Tibial nerve (tissue), 4 donors: ENCODE measurements at regions not wholly inside any gene's neighbourhood (a gene's known extent, or its start where the extent isn't known, plus 50 kb on each side); places are given as distances from the start of the nearest gene placed in this dataset.

Experiments
- CTCF ChIP-seq, 5 experiments: fragments of 200-600 bp in 3 of 5; fragments of 450-650 bp in 2 of 5; sonication (generic) in 3 of 5; IDR thresholded peaks; one replicate each; pipeline ENCODE4 v1.5.1; 2016 to 2019; ENCODE audit warnings: antibody characterized with exemption in 5 of 5, mild to moderate bottlenecking in 3 of 5, moderate library complexity in 2 of 5
- EP300 ChIP-seq, 2 donors: sonication (generic); formaldehyde crosslinking; IDR thresholded peaks; one replicate each; pipeline ENCODE4 v1.6.1; 2017; ENCODE audit warnings: antibody characterized with exemption in 2 of 2, mild to moderate bottlenecking in 1 of 2
- POLR2A ChIP-seq, 2 donors: fragments of 450-650 bp; IDR thresholded peaks; one replicate each; pipeline ENCODE4 v1.6.1; 2017; ENCODE audit warnings: antibody characterized with exemption in 2 of 2, mild to moderate bottlenecking in 2 of 2, moderate library complexity in 2 of 2

GRCh38 chr13:79003989-79004898 is 345.3 kb upstream of the OBI1 start:
- TF ChIP-seq CTCF (IDR thresholded peaks at IDR 0.05) = no peak
- no peak for TF ChIP-seq POLR2A (IDR thresholded peaks at IDR 0.05)
- TF ChIP-seq EP300 (IDR thresholded peaks at IDR 0.05) = no peak
